ENCODE measurements at regions not wholly inside any gene's neighbourhood (a gene's known extent, or its start where the extent isn't known, plus 50 kb on each side); places are given as distances from the start of the nearest gene placed in this dataset.

GRCh38 chr4:124427095-124427767 is 285.3 kb downstream of the ANKRD50 start:
- TF ChIP-seq BHLHE40 (IDR thresholded peaks at IDR 0.05; ENCODE audit: borderline replicate concordance) (no peak), FOXA1 (IDR thresholded peaks at IDR 0.05) (no peak), ARNT (IDR thresholded peaks at IDR 0.05) (no peak), FOXK2 (IDR thresholded peaks at IDR 0.05) (no peak)
